Erythroblast (primary cell): ENCODE measurements at regions not wholly inside any gene's neighbourhood (a gene's known extent, or its start where the extent isn't known, plus 50 kb on each side); places are given as distances from the start of the nearest gene placed in this dataset.
"Not testable (repeated sequence)": the region's sequence is repeated elsewhere in the genome, so short reads cannot be mapped to it uniquely, and the experiment has no call there.

ENCODE experiments used
- DNase-seq, 2 experiments: peaks; one replicate each; lab custom pipeline; 2025; lab: John Stamatoyannopoulos, UW
- GATA1 ChIP-seq: IDR thresholded peaks from 2 replicates; pipeline ENCODE4 v1.6.1; 2011; ENCODE audit warnings: low read depth, mild to moderate bottlenecking, control low read depth, low read length, moderate library complexity
- POLR2A ChIP-seq: IDR thresholded peaks from 2 replicates; pipeline ENCODE4 v1.6.1; 2011; ENCODE audit warnings: mild to moderate bottlenecking, low read length

GRCh38 chr12:78269620-78270019 is 438.9 kb downstream of the NAV3 start:
- TF ChIP-seq POLR2A (no peak), GATA1 (no peak)

GRCh38 chr12:78271546-78271945 is 440.9 kb downstream of the NAV3 start:
- DNase-seq = no peak
- TF ChIP-seq GATA1 = no peak
- TF ChIP-seq POLR2A = no peak

More at GRCh38 chr12:78269620-78270019, 438.9 kb downstream of the NAV3 start:
- no peak for DNase-seq

- no peak for DNase-seq
- TF ChIP-seq POLR2A (no peak), GATA1 (no peak)
Measured at GRCh38 chr12:78275886-78276285, 445.2 kb downstream of the NAV3 start.

- DNase-seq = no peak
- no peak for TF ChIP-seq GATA1
- no peak for TF ChIP-seq POLR2A
Measured at GRCh38 chr12:78278706-78279190, 448.1 kb downstream of the NAV3 start.

GRCh38 chr12:78279567-78279966 is 448.9 kb downstream of the NAV3 start:
- TF ChIP-seq POLR2A (no peak), GATA1 (no peak)
- DNase-seq = no peak

- DNase-seq = not testable (repeated sequence)
Measured at GRCh38 chr12:78281102-78281501, 450.4 kb downstream of the NAV3 start.

GRCh38 chr12:78284417-78284816 is 453.7 kb downstream of the NAV3 start:
- TF ChIP-seq POLR2A = no peak
- no peak for TF ChIP-seq GATA1
- no peak for DNase-seq

- TF ChIP-seq POLR2A = no peak
- DNase-seq = no peak
Measured at GRCh38 chr12:78290606-78291345, 460.1 kb downstream of the NAV3 start.

GRCh38 chr12:78293059-78293686 is 462.5 kb downstream of the NAV3 start:
- DNase-seq = no peak
- TF ChIP-seq POLR2A (no peak), GATA1 (no peak)

- not testable (repeated sequence) for DNase-seq
Measured at GRCh38 chr12:78301282-78301681, 470.6 kb downstream of the NAV3 start.

- TF ChIP-seq POLR2A (no peak), GATA1 (no peak)
- no peak for DNase-seq
Measured at GRCh38 chr12:78305808-78306207, 475.1 kb downstream of the NAV3 start.

GRCh38 chr12:78306236-78306635 is 475.5 kb downstream of the NAV3 start:
- no peak for DNase-seq
- TF ChIP-seq GATA1 = no peak

- no peak for DNase-seq
Measured at GRCh38 chr12:78308701-78309100, 478.0 kb downstream of the NAV3 start.

GRCh38 chr12:78315028-78315427 is 484.3 kb downstream of the NAV3 start:
- DNase-seq = no peak
- TF ChIP-seq POLR2A (no peak), GATA1 (no peak)

More at GRCh38 chr12:78308701-78309100, 478.0 kb downstream of the NAV3 start:
- TF ChIP-seq POLR2A (no peak), GATA1 (no peak)

GRCh38 chr12:78316136-78316535 is 485.4 kb downstream of the NAV3 start:
- TF ChIP-seq GATA1 (no peak), POLR2A (no peak)
- DNase-seq = no peak
